Esophagus squamous epithelium (tissue), 4 donors: ENCODE measurements at regions not wholly inside any gene's neighbourhood (a gene's known extent, or its start where the extent isn't known, plus 50 kb on each side); places are given as distances from the start of the nearest gene placed in this dataset.

Experiments
- CTCF ChIP-seq, 6 experiments: fragments of 450-650 bp in 4 of 6; fragments of 200-600 bp in 2 of 6; sonication (generic) in 2 of 6; IDR thresholded peaks; one replicate each; pipeline ENCODE4 v1.5.1; 2016 to 2019; ENCODE audit warnings: antibody characterized with exemption in 6 of 6, mild to moderate bottlenecking in 4 of 6, moderate library complexity in 4 of 6
- POLR2A ChIP-seq, 4 donors: fragments of 450-650 bp; IDR thresholded peaks; one replicate each; pipeline ENCODE4 v1.6.1; 2017; ENCODE audit warnings: antibody characterized with exemption in 4 of 4, mild to moderate bottlenecking in 4 of 4, moderate library complexity in 3 of 4

- TF ChIP-seq CTCF (IDR thresholded peaks at IDR 0.05) (no peak), POLR2A (IDR thresholded peaks at IDR 0.05) (no peak)
Observed at GRCh38 chr18:47721876-47722275, 208.6 kb downstream of the SMAD2 start.
